GM12878 (cell line): ENCODE measurements at regions not wholly inside any gene's neighbourhood (a gene's known extent, or its start where the extent isn't known, plus 50 kb on each side); places are given as distances from the start of the nearest gene placed in this dataset.

Experiments
- ATAC-seq: fragments of 200-7000 bp; cut with Tn5 transposase; 3 replicates; pipeline ENCODE4 v1.9.1; 2020; ENCODE audit warnings: mild to moderate bottlenecking, moderate library complexity
- BruUV-seq: library from RNA; stranded (reverse); fragments of 400-500 nt; replicated peaks from 2 replicates; lab custom pipeline; 2021; lab: Mats Ljungman, UMichigan
- CTCF ChIA-PET: fragments of 300-600 bp; sonication (Branson Sonifier 250); formaldehyde crosslinking; extraction: SDS; loops from one replicate; lab custom pipeline; 2021; ENCODE audit warnings: inconsistent platforms; lab: Yijun Ruan, JAX
- POLR2A ChIA-PET: fragments of 350-600 bp; formaldehyde crosslinking; extraction: SDS; loops from one replicate; lab custom pipeline; 2021; ENCODE audit warnings: inconsistent platforms; lab: Charles Lee
- RAD21 ChIA-PET: fragments of 300-600 bp; sonication (Branson Sonifier 250); formaldehyde crosslinking; loops from one replicate; lab custom pipeline; 2023; ENCODE audit warnings: antibody characterized with exemption; ENCODE audit not compliant: unreplicated experiment; lab: Charles Lee
- SMC1A ChIA-PET: fragments of 300-600 bp; sonication (Branson Sonifier 250); formaldehyde crosslinking; loops from one replicate; lab custom pipeline; 2023; ENCODE audit not compliant: unreplicated experiment, uncharacterized antibody; lab: Charles Lee
- DNase-seq: peaks from one replicate; pipeline ENCODE4 v3.0.0-alpha.2; 2011; ENCODE audit warnings: low read depth, low spot score
- FAIRE-seq: peaks from 3 replicates; lab custom pipeline; 2011; peaks lifted over from hg19 to GRCh38; lab: Jason Lieb, UNC
- H2AFZ ChIP-seq: 2 replicates; pipeline ENCODE4 v1.6.0; 2011; ENCODE audit warnings: low read depth, low read length, control low read depth; ENCODE audit not compliant: control insufficient read depth
- H3K27ac ChIP-seq: 2 replicates; pipeline ENCODE4 v1.5.1; 2011; ENCODE audit warnings: control low read depth; ENCODE audit not compliant: control insufficient read depth, insufficient read depth
- H3K27me3 ChIP-seq, 2 experiments: replicated peaks in 1 of 2; 2 replicates each; pipeline versions ENCODE4 v1.6.0 to v1.6.1; 2011; ENCODE audit warnings: low read length in 1 of 2; ENCODE audit not compliant: control insufficient read depth in 2 of 2, insufficient read depth in 2 of 2
- H3K36me3 ChIP-seq, 2 experiments: 2 replicates each; pipeline ENCODE4 v1.5.1; 2011; ENCODE audit warnings: low read length in 1 of 2; ENCODE audit not compliant: control insufficient read depth in 2 of 2, insufficient read depth in 2 of 2
- H3K4me1 ChIP-seq: 2 replicates; pipeline ENCODE4 v1.6.1; 2011; ENCODE audit warnings: mild to moderate bottlenecking, low read length, moderate library complexity, mixed read lengths; ENCODE audit not compliant: control insufficient read depth, insufficient read depth
- H3K4me2 ChIP-seq: 2 replicates; pipeline ENCODE4 v1.6.0; 2011; ENCODE audit warnings: control low read depth; ENCODE audit not compliant: control insufficient read depth, insufficient read depth
- H3K4me3 ChIP-seq: fragments of 200-600 bp; sonication (generic); 2 replicates; pipeline ENCODE4 v1.5.1; 2016
- H3K79me2 ChIP-seq: 2 replicates; pipeline ENCODE4 v1.6.0; 2011; ENCODE audit warnings: low read length; ENCODE audit not compliant: control insufficient read depth, insufficient read depth
- H3K9ac ChIP-seq: 2 replicates; pipeline ENCODE4 v1.8.0; 2011; ENCODE audit warnings: low read length, control low read depth, mixed read lengths; ENCODE audit not compliant: control insufficient read depth, insufficient read depth
- H3K9me3 ChIP-seq: replicated peaks from 3 replicates; pipeline ENCODE4 v1.5.1; 2011; ENCODE audit warnings: mild to moderate bottlenecking, low read length; ENCODE audit not compliant: control insufficient read depth, insufficient read depth
- H4K20me1 ChIP-seq: 2 replicates; pipeline ENCODE4 v1.6.0; 2011; ENCODE audit not compliant: control insufficient read depth, insufficient read depth
- BCL11A ChIP-seq: IDR thresholded peaks from 2 replicates; pipeline ENCODE4 v1.6.1; 2011; ENCODE audit warnings: low read depth, low read length
- EED ChIP-seq: sonication (generic); IDR thresholded peaks from 2 replicates; pipeline ENCODE4 v1.6.1; 2016; ENCODE audit warnings: antibody characterized with exemption, low read depth
- ESRRA ChIP-seq: IDR thresholded peaks from 2 replicates; pipeline ENCODE4 v1.6.1; 2012; ENCODE audit warnings: mild to moderate bottlenecking, low read length, improper control_type of control experiment
- GATAD2B ChIP-seq: fragments of 450-650 bp; conservative IDR thresholded peaks from 2 replicates; pipeline ENCODE4 v1.6.1; 2017; ENCODE audit warnings: low read depth, mild to moderate bottlenecking, moderate library complexity
- HDGF ChIP-seq: fragments of 450-650 bp; IDR thresholded peaks from 2 replicates; pipeline ENCODE4 v1.6.1; 2016; ENCODE audit warnings: antibody characterized with exemption
- JUND ChIP-seq: IDR thresholded peaks from 2 replicates; pipeline ENCODE4 v1.6.1; 2012; ENCODE audit warnings: low read depth, mild to moderate bottlenecking, low read length, improper control_type of control experiment, moderate library complexity
- NRF1 ChIP-seq: conservative IDR thresholded peaks from 2 replicates; pipeline ENCODE4 v1.6.1; 2011; ENCODE audit warnings: mild to moderate bottlenecking, low read depth, low read length, improper control_type of control experiment
- POLR2AphosphoS2 ChIP-seq: IDR thresholded peaks from 2 replicates; pipeline ENCODE4 v1.6.1; 2011; ENCODE audit warnings: low read depth, mild to moderate bottlenecking, low read length, improper control_type of control experiment, moderate library complexity
- RUNX3 ChIP-seq: IDR thresholded peaks from 2 replicates; pipeline ENCODE4 v1.6.1; 2012; ENCODE audit warnings: low read length, inconsistent platforms
- SIX5 ChIP-seq: IDR thresholded peaks from 2 replicates; pipeline ENCODE4 v1.6.1; 2011; ENCODE audit warnings: mild to moderate bottlenecking, low read depth, low read length, moderate library complexity; ENCODE audit not compliant: severe bottlenecking
- SUPT20H ChIP-seq: IDR thresholded peaks from 2 replicates; pipeline ENCODE4 v1.6.1; 2011; ENCODE audit warnings: low read depth, mild to moderate bottlenecking, low read length, moderate library complexity, borderline replicate concordance; ENCODE audit not compliant: control insufficient read depth
- TAF1 ChIP-seq: IDR thresholded peaks from 2 replicates; pipeline ENCODE4 v1.6.1; 2011; ENCODE audit warnings: mild to moderate bottlenecking, low read depth, low read length, borderline replicate concordance
- ZNF217 ChIP-seq: fragments of 450-650 bp; IDR thresholded peaks from 2 replicates; pipeline ENCODE4 v1.6.1; 2017; ENCODE audit warnings: antibody characterized with exemption, mild to moderate bottlenecking
- ZZZ3 ChIP-seq: IDR thresholded peaks from 2 replicates; pipeline ENCODE4 v1.6.1; 2011; ENCODE audit warnings: low read depth; ENCODE audit not compliant: control insufficient read depth, insufficient read length
- WGBS: methylation state at CpG from one replicate; pipeline ENCODE4 v1.1.6; 2016; ENCODE audit warnings: low lambda C conversion rate; ENCODE audit not compliant: insufficient replicate concordance, insufficient coverage; ENCODE audit errors: missing lambda C conversion rate; 5-methylcytosine and 5-hydroxymethylcytosine counted together
- in situ Hi-C: fragments of 300-500 bp; cut with MboI; formaldehyde crosslinking; loops from 9 replicates; pipeline ENCODE4 v1.14.3; 2018; ENCODE audit warnings: mixed read lengths
- intact Hi-C: fragments of 100-400 bp; cut with micrococcal nuclease; formaldehyde crosslinking; loops from one replicate; pipeline ENCODE4 v1.14.2; 2022; ENCODE audit not compliant: unreplicated experiment
- TF ChIP-seq, protein P1 (sequence below): fragments of 450-650 bp; formaldehyde crosslinking; IDR thresholded peaks from 2 replicates; pipeline ENCODE4 v1.4.0; 2022; ENCODE audit warnings: mild to moderate bottlenecking, moderate library complexity
- TF ChIP-seq, protein P2 (sequence below): fragments of 450-650 bp; IDR thresholded peaks from 2 replicates; pipeline ENCODE4 v1.6.1; 2017; ENCODE audit warnings: borderline replicate concordance
- TF ChIP-seq, protein P3 (sequence below): IDR thresholded peaks from 2 replicates; pipeline ENCODE4 v1.6.1; 2011; ENCODE audit warnings: low read depth, mild to moderate bottlenecking, low read length, moderate library complexity, borderline replicate concordance; ENCODE audit errors: extremely low read depth
- TF ChIP-seq, protein P4 (sequence below): fragments of 450-650 bp; IDR thresholded peaks from 2 replicates; pipeline ENCODE4 v1.6.1; 2016; ENCODE audit warnings: mild to moderate bottlenecking

DNA sequence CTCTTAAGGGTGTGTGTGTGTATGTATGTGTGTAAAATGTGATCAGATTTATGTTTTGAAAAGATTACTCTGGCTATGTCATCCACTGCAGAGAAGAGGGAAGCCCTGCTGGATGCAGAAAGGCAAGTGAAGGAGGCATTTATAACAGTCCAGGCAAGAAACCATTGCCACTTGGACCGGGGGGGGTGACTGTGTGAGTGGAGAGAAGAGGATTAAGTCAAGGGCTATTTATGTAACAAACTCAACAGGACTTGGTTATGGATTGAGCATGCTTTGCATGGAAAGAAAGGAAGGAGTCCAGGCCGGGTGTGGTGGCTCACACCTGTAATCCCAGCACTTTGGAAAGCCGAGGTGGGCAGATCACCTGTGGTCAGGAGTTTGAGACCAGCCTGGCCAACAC lies 143.0 kb downstream of the URB2 start:
- FAIRE-seq = no peak
- no TSS peak for BruUV-seq

More for the DNA sequence above, 143.0 kb downstream of the URB2 start:
- 25% methylated on average over 3 of the region's 3 CpGs for WGBS
- H3K9me3 ChIP-seq = no peaks in the 10 kb centered on the region
- ATAC-seq (no peak), DNase-seq (no peak)
- no peaks in the 10 kb centered on the region; a peak in 1 of 4 replicates for H3K27me3 ChIP-seq
- SMC1A ChIA-PET = interaction anchor here (0.9 kb wide), 1 partner anchor 65 kb away, joined by 3 read pairs; no protein-coding TSS in a partner anchor
- no peak for TF ChIP-seq GATAD2B
- TF ChIP-seq RUNX3 = no peak
- no peak for TF ChIP-seq POLR2AphosphoS2
- TF ChIP-seq NRF1 = no peak
- TF ChIP-seq, protein P1, sequence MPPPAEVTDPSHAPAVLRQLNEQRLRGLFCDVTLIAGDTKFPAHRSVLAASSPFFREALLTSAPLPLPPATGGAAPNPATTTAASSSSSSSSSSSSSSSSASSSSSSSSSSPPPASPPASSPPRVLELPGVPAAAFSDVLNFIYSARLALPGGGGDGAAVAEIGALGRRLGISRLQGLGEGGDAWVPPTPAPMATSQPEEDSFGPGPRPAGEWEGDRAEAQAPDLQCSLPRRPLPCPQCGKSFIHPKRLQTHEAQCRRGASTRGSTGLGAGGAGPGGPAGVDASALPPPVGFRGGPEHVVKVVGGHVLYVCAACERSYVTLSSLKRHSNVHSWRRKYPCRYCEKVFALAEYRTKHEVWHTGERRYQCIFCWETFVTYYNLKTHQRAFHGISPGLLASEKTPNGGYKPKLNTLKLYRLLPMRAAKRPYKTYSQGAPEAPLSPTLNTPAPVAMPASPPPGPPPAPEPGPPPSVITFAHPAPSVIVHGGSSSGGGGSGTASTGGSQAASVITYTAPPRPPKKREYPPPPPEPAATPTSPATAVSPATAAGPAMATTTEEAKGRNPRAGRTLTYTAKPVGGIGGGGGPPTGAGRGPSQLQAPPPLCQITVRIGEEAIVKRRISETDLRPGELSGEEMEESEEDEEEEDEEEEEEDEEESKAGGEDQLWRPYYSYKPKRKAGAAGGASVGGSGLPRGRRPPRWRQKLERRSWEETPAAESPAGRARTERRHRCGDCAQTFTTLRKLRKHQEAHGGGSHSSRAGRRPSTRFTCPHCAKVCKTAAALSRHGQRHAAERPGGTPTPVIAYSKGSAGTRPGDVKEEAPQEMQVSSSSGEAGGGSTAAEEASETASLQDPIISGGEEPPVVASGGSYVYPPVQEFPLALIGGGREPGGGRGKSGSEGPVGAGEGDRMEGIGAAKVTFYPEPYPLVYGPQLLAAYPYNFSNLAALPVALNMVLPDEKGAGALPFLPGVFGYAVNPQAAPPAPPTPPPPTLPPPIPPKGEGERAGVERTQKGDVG (CRISPR knock-in tag) = no peak
- TF ChIP-seq ZZZ3 = no peak
- TF ChIP-seq JUND = no peak
- no peak for TF ChIP-seq SIX5
- no peak for TF ChIP-seq HDGF
- TF ChIP-seq ESRRA = no peak
- TF ChIP-seq SUPT20H = no peak
- no peak for TF ChIP-seq TAF1
- TF ChIP-seq BCL11A = no peak
- TF ChIP-seq, protein P2, sequence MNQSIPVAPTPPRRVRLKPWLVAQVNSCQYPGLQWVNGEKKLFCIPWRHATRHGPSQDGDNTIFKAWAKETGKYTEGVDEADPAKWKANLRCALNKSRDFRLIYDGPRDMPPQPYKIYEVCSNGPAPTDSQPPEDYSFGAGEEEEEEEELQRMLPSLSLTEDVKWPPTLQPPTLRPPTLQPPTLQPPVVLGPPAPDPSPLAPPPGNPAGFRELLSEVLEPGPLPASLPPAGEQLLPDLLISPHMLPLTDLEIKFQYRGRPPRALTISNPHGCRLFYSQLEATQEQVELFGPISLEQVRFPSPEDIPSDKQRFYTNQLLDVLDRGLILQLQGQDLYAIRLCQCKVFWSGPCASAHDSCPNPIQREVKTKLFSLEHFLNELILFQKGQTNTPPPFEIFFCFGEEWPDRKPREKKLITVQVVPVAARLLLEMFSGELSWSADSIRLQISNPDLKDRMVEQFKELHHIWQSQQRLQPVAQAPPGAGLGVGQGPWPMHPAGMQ = no peak
- TF ChIP-seq, protein P3, sequence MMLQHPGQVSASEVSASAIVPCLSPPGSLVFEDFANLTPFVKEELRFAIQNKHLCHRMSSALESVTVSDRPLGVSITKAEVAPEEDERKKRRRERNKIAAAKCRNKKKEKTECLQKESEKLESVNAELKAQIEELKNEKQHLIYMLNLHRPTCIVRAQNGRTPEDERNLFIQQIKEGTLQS = no peak
- TF ChIP-seq EED = no peak
- TF ChIP-seq ZNF217 = no peak
- TF ChIP-seq, protein P4, sequence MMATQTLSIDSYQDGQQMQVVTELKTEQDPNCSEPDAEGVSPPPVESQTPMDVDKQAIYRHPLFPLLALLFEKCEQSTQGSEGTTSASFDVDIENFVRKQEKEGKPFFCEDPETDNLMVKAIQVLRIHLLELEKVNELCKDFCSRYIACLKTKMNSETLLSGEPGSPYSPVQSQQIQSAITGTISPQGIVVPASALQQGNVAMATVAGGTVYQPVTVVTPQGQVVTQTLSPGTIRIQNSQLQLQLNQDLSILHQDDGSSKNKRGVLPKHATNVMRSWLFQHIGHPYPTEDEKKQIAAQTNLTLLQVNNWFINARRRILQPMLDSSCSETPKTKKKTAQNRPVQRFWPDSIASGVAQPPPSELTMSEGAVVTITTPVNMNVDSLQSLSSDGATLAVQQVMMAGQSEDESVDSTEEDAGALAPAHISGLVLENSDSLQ = no peak
- no peaks in the 10 kb centered on the region for H3K4me1 ChIP-seq
- H3K36me3 ChIP-seq = no peaks in the 10 kb centered on the region
- RAD21 ChIA-PET = no interaction called here
- POLR2A ChIA-PET = no interaction called here
- H3K4me2 ChIP-seq = no peak overlapping the region
- H3K79me2 ChIP-seq = no peaks in the 10 kb centered on the region
- H2AFZ ChIP-seq = no peak overlapping the region
- H3K27ac ChIP-seq = no peak overlapping the region
- no peak overlapping the region for H3K4me3 ChIP-seq
- intact Hi-C loops = no loop called here
- no peaks in the 10 kb centered on the region for H4K20me1 ChIP-seq
- no peak overlapping the region for H3K9ac ChIP-seq
- CTCF ChIA-PET = no interaction called here
- in situ Hi-C loops = no loop called here
